IPS-18a (cell line): ENCODE measurements at regions not wholly inside any gene's neighbourhood (a gene's known extent, or its start where the extent isn't known, plus 50 kb on each side); places are given as distances from the start of the nearest gene placed in this dataset.
"Not testable (repeated sequence)": the region's sequence is repeated elsewhere in the genome, so short reads cannot be mapped to it uniquely, and the experiment has no call there.

Experiments used
- H3K27ac ChIP-seq: one replicate; pipeline ENCODE4 v1.5.1; 2013; ENCODE audit warnings: low read length
- H3K27me3 ChIP-seq: one replicate; pipeline ENCODE4 v1.6.1; 2013; ENCODE audit warnings: mild to moderate bottlenecking, low read length; ENCODE audit not compliant: control insufficient read depth, insufficient read depth
- H3K36me3 ChIP-seq: one replicate; pipeline ENCODE4 v1.6.1; 2013; ENCODE audit warnings: low read depth, low read length; ENCODE audit not compliant: control insufficient read depth
- H3K4me1 ChIP-seq: one replicate; pipeline ENCODE4 v1.6.1; 2013; ENCODE audit warnings: low read depth, low read length; ENCODE audit not compliant: control insufficient read depth
- H3K4me3 ChIP-seq: one replicate; pipeline ENCODE4 v1.5.1; 2013; ENCODE audit warnings: low read length
- H3K9ac ChIP-seq: one replicate; pipeline ENCODE4 v1.6.1; 2013; ENCODE audit warnings: mild to moderate bottlenecking, low read length, moderate library complexity
- H3K9me3 ChIP-seq: one replicate; pipeline ENCODE4 v1.6.1; 2013; ENCODE audit warnings: low read depth, low read length; ENCODE audit not compliant: control insufficient read depth

GRCh38 chr10:83551190-83551589, 588.1 kb upstream of the GHITM start:
- H3K27ac ChIP-seq, H3K36me3 ChIP-seq, H3K9ac ChIP-seq, H3K4me3 ChIP-seq, H3K27me3 ChIP-seq, H3K9me3 ChIP-seq, H3K4me1 ChIP-seq: not testable (repeated sequence)

DNA sequence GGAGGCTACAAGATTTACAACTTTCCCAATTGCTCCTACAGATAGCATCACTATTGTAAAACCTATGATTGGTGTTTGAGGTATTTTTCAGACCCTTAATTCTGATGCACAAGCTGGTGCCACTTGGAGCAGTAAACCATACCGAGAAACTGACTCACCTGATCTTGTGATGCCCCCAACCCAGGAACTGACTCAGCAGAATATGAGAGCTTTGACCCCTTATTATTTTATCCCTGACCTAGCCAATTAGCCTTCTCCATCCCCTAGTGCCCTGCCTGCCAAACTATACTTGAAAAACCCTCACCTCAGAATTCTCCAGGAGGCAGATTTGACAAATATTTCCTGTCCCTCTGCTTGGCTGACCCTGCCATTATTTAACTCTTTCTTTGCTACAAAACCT, 585.9 kb upstream of the GHITM start:
- Histone ChIP-seq H3K9me3 (no peaks in the 10 kb centered on the region), H3K27ac (no peak overlapping the region), H3K4me3 (no peak overlapping the region), H3K4me1 (no peaks in the 10 kb centered on the region), H3K9ac (no peak overlapping the region), H3K27me3 (no peaks in the 10 kb centered on the region), H3K36me3 (no peaks in the 10 kb centered on the region)

GRCh38 chr10:83555264-83555663, 584.0 kb upstream of the GHITM start:
- H3K4me1 ChIP-seq, result no peaks in the 10 kb centered on the region
- no peak overlapping the region for H3K4me3 ChIP-seq
- H3K9me3 ChIP-seq, result no peaks in the 10 kb centered on the region
- no peak overlapping the region for H3K9ac ChIP-seq
- H3K27me3 ChIP-seq, result no peaks in the 10 kb centered on the region
- H3K27ac ChIP-seq, result no peak overlapping the region
- H3K36me3 ChIP-seq, result no peaks in the 10 kb centered on the region

GRCh38 chr10:83562381-83562780, 576.9 kb upstream of the GHITM start:
- Histone ChIP-seq H3K4me3 (no peak overlapping the region), H3K27me3 (no peaks in the 10 kb centered on the region), H3K9ac (no peak overlapping the region), H3K36me3 (no peaks in the 10 kb centered on the region), H3K9me3 (no peaks in the 10 kb centered on the region), H3K4me1 (no peaks in the 10 kb centered on the region), H3K27ac (no peak overlapping the region)

- Histone ChIP-seq H3K9me3 (no peaks in the 10 kb centered on the region), H3K9ac (no peak overlapping the region), H3K27ac (no peak overlapping the region), H3K4me3 (no peak overlapping the region), H3K27me3 (no peaks in the 10 kb centered on the region), H3K4me1 (no peaks in the 10 kb centered on the region), H3K36me3 (no peaks in the 10 kb centered on the region)
These were observed 574.3 kb upstream of the GHITM start for GRCh38 chr10:83564889-83565588.

GRCh38 chr10:83572036-83572435, 567.3 kb upstream of the GHITM start:
- Histone ChIP-seq H3K27me3 (no peaks in the 10 kb centered on the region), H3K36me3 (no peaks in the 10 kb centered on the region), H3K4me3 (no peak overlapping the region), H3K4me1 (no peaks in the 10 kb centered on the region), H3K9ac (no peak overlapping the region), H3K9me3 (no peaks in the 10 kb centered on the region), H3K27ac (no peak overlapping the region)

DNA sequence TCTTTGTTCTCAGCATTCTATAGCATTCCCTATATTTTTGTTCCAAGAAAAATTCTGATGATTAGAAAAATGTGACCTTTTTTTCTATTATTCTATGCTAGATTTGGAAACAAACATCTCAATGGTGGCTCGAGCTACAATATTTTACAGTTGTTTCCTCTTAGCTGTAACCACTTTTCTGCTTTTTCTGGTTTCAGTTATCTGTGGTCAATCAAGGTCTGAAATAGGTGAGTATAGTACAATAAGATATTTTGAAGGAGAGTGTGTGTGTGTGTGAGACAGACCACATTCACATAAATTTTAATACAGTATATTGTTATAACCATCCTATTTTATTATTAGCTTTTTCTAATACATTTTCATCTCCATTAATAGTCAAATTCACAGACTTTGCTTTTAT, 564.5 kb upstream of the GHITM start:
- no peak overlapping the region for H3K9ac ChIP-seq
- H3K36me3 ChIP-seq, result no peaks in the 10 kb centered on the region
- no peaks in the 10 kb centered on the region for H3K4me1 ChIP-seq
- H3K9me3 ChIP-seq, result no peaks in the 10 kb centered on the region
- no peak overlapping the region for H3K4me3 ChIP-seq
- H3K27ac ChIP-seq, result no peak overlapping the region
- H3K27me3 ChIP-seq, result no peaks in the 10 kb centered on the region

DNA sequence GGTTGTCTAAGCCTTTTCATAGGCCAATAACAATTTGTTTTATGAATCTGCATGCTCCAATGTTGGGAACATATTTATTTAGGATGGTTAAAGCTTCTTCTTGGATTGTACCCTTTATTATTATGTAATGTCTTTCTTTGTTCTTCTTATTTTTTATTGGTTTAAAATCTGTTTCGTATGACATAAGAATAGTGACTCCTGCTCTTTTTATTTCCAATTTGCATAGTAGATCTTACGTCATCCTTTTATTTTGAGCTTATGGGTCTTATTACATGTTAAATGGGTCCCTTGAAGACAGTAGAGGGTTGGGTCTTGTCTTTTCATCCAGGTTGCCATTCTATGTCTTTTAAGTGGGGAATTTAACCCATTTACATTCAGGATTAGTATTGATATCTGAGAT, 561.9 kb upstream of the GHITM start:
- Histone ChIP-seq H3K9ac (no peak overlapping the region), H3K9me3 (no peaks in the 10 kb centered on the region)

GRCh38 chr10:83580373-83581012, 558.8 kb upstream of the GHITM start:
- no peak overlapping the region for H3K4me3 ChIP-seq
- no peak overlapping the region for H3K27ac ChIP-seq
- H3K9me3 ChIP-seq, result no peaks in the 10 kb centered on the region
- no peak overlapping the region for H3K9ac ChIP-seq
- peaks cover 8% of the 10 kb centered on the region for H3K4me1 ChIP-seq
- no peaks in the 10 kb centered on the region for H3K36me3 ChIP-seq
- H3K27me3 ChIP-seq, result no peaks in the 10 kb centered on the region

More for the DNA sequence above, 561.9 kb upstream of the GHITM start:
- peaks cover 3% of the 10 kb centered on the region for H3K4me1 ChIP-seq
- no peaks in the 10 kb centered on the region for H3K36me3 ChIP-seq
- H3K27me3 ChIP-seq, result no peaks in the 10 kb centered on the region
- H3K27ac ChIP-seq, result no peak overlapping the region
- H3K4me3 ChIP-seq, result no peak overlapping the region

DNA sequence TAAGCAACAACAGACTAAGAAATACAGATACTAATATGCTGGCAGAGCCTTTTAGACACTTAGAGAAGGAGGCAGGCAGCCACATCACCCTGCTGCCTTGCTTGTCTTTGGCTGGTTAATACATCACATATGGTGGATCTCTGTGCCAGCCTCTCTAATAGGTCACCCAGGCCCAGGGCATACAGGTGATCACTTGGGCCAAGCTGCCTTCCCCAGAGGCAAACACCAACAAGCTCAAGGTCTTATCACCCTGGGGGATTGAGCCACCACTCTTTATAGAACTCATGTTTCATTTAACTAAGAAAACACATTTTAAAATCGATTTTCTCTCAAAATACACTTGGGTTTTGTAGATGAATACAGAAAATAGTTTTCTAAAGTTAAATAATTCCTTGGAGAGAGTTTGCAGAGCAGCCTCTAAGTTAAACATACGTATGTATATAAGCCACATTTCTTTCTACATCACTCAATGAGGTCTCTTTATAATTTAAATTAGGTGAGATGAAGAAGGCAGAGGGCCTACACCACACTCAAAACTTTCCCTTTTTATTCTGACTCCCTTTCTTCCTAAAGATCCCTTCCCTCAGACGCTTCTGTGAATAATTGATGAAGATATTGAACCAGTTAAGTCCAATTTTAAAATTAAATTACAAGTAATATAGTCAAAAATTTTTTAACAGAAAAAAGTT, 556.8 kb upstream of the GHITM start:
- Histone ChIP-seq H3K4me1 (peaks cover 8% of the 10 kb centered on the region), H3K9me3 (no peaks in the 10 kb centered on the region), H3K27ac (no peak overlapping the region), H3K4me3 (no peak overlapping the region), H3K9ac (no peak overlapping the region), H3K27me3 (no peaks in the 10 kb centered on the region), H3K36me3 (no peaks in the 10 kb centered on the region)

GRCh38 chr10:83585686-83586085, 553.6 kb upstream of the GHITM start:
- no peak overlapping the region for H3K9ac ChIP-seq
- H3K36me3 ChIP-seq, result no peaks in the 10 kb centered on the region
- no peaks in the 10 kb centered on the region for H3K27me3 ChIP-seq
- no peak overlapping the region for H3K4me3 ChIP-seq
- no peak overlapping the region for H3K27ac ChIP-seq
- peaks cover 8% of the 10 kb centered on the region for H3K4me1 ChIP-seq
- H3K9me3 ChIP-seq, result no peaks in the 10 kb centered on the region
